Neuronal stem cell (in vitro differentiated cells): ENCODE measurements at regions not wholly inside any gene's neighbourhood (a gene's known extent, or its start where the extent isn't known, plus 50 kb on each side); places are given as distances from the start of the nearest gene placed in this dataset.

Experiments
- DNase-seq: peaks from one replicate; pipeline ENCODE4 v3.0.0-alpha.2; 2013; ENCODE audit warnings: low spot score
- H2AFZ ChIP-seq: one replicate; pipeline ENCODE4 v1.6.1; 2013; ENCODE audit warnings: mild to moderate bottlenecking, low read length, inconsistent platforms
- H2AK5ac ChIP-seq: 2 replicates; pipeline ENCODE4 v1.6.1; 2013; ENCODE audit warnings: low read depth, mild to moderate bottlenecking, inconsistent platforms, low read length, moderate library complexity, mixed read lengths
- H2BK120ac ChIP-seq: 2 replicates; pipeline ENCODE4 v1.6.1; 2013; ENCODE audit warnings: low read depth, mild to moderate bottlenecking, inconsistent platforms, low read length, moderate library complexity, mixed read lengths
- H2BK12ac ChIP-seq: one replicate; pipeline ENCODE4 v1.6.1; 2013; ENCODE audit warnings: low read length, inconsistent platforms
- H2BK15ac ChIP-seq: 2 replicates; pipeline ENCODE4 v1.6.1; 2013; ENCODE audit warnings: mild to moderate bottlenecking, low read length, inconsistent platforms, mixed read lengths
- H2BK5ac ChIP-seq: one replicate; pipeline ENCODE4 v1.6.1; 2013; ENCODE audit warnings: inconsistent platforms, mild to moderate bottlenecking, low read length, moderate library complexity
- H3K14ac ChIP-seq: one replicate; pipeline ENCODE4 v1.6.1; 2013; ENCODE audit warnings: low read length, inconsistent platforms
- H3K18ac ChIP-seq: 2 replicates; pipeline ENCODE4 v1.6.1; 2013; ENCODE audit warnings: low read length, inconsistent platforms
- H3K23ac ChIP-seq: 2 replicates; pipeline ENCODE4 v1.6.1; 2013; ENCODE audit warnings: low read depth, mild to moderate bottlenecking, mixed read lengths, low read length, inconsistent platforms; ENCODE audit not compliant: poor library complexity
- H3K27ac ChIP-seq: replicated peaks from 3 replicates; pipeline ENCODE4 v1.5.1; 2013; ENCODE audit warnings: low read length, inconsistent platforms
- H3K27me3 ChIP-seq, 3 experiments: 2 replicates each; pipeline ENCODE4 v1.6.1; 2013; ENCODE audit warnings: low read length in 3 of 3, mild to moderate bottlenecking in 2 of 3, inconsistent platforms in 1 of 3, low read depth in 1 of 3, mixed read lengths in 1 of 3, moderate library complexity in 1 of 3; ENCODE audit not compliant: control insufficient read depth in 3 of 3, insufficient read depth in 3 of 3
- H3K36me3 ChIP-seq, 2 donors: replicated peaks in 1 of 2; 2 replicates each; pipeline ENCODE4 v1.6.1; 2013; ENCODE audit warnings: low read length in 2 of 2; ENCODE audit not compliant: control insufficient read depth in 2 of 2, insufficient read depth in 2 of 2
- H3K4ac ChIP-seq: 2 replicates; pipeline ENCODE4 v1.6.1; 2013; ENCODE audit warnings: inconsistent platforms, mild to moderate bottlenecking, low read length, moderate library complexity
- H3K4me1 ChIP-seq, 2 donors: 1 replicate in 1 of 2; 2 replicates in 1 of 2; pipeline ENCODE4 v1.6.1; 2013; ENCODE audit warnings: low read length in 2 of 2, low read depth in 1 of 2; ENCODE audit not compliant: control insufficient read depth in 2 of 2, insufficient read depth in 1 of 2
- H3K4me2 ChIP-seq: one replicate; pipeline ENCODE4 v1.6.1; 2013; ENCODE audit warnings: mild to moderate bottlenecking, low read length, inconsistent platforms; ENCODE audit not compliant: insufficient read depth, poor library complexity, severe bottlenecking
- H3K4me3 ChIP-seq, 2 donors: 2 replicates each; pipeline ENCODE4 v1.5.1; 2013; ENCODE audit warnings: low read length in 2 of 2, mild to moderate bottlenecking in 2 of 2, inconsistent platforms in 1 of 2, moderate library complexity in 1 of 2
- H3K79me1 ChIP-seq: one replicate; pipeline ENCODE4 v1.6.1; 2013; ENCODE audit warnings: low read depth, mild to moderate bottlenecking, inconsistent platforms, low read length, moderate library complexity
- H3K9ac ChIP-seq: one replicate; pipeline ENCODE4 v1.6.1; 2013; ENCODE audit warnings: mild to moderate bottlenecking, low read depth, low read length, inconsistent platforms; ENCODE audit not compliant: poor library complexity
- H3K9me3 ChIP-seq, 2 donors: replicated peaks in 1 of 2; 2 replicates each; pipeline versions ENCODE3 to v1.6.1; 2013; ENCODE audit warnings: low read length in 2 of 2, mild to moderate bottlenecking in 2 of 2, inconsistent platforms in 1 of 2, low read depth in 1 of 2, mixed read lengths in 1 of 2, moderate library complexity in 1 of 2; ENCODE audit not compliant: control insufficient read depth in 2 of 2, insufficient read depth in 1 of 2
- H4K8ac ChIP-seq: one replicate; pipeline ENCODE4 v1.6.1; 2013; ENCODE audit warnings: low read depth, mild to moderate bottlenecking, inconsistent platforms, low read length, moderate library complexity
- H4K91ac ChIP-seq: one replicate; pipeline ENCODE4 v1.6.1; 2013; ENCODE audit warnings: low read length, low read depth, mild to moderate bottlenecking, inconsistent platforms; ENCODE audit not compliant: poor library complexity
- WGBS, 2 donors: extraction: QIAGEN DNeasy Blood & Tissue Kit; methylation state at CpG; one replicate each; pipeline ENCODE4 v1.1.7; 2013; ENCODE audit warnings: missing lambda C conversion rate in 2 of 2, mixed read lengths in 1 of 2; ENCODE audit not compliant: insufficient read length in 2 of 2, insufficient replicate concordance in 1 of 2; ENCODE audit errors: extremely low coverage in 2 of 2; 5-methylcytosine and 5-hydroxymethylcytosine counted together

- Histone ChIP-seq H2AFZ (no peak overlapping the region), H3K9ac (no peak overlapping the region), H3K23ac (no peak overlapping the region), H4K8ac (no peak overlapping the region), H3K14ac (no peak overlapping the region), H4K91ac (no peak overlapping the region), H2BK12ac (no peak overlapping the region), H2BK15ac (no peak overlapping the region), H3K36me3 (no peaks in the 10 kb centered on the region), H3K4me3 (no peak overlapping the region), H3K18ac (no peak overlapping the region), H3K4me1 (no peaks in the 10 kb centered on the region), H3K79me1 (no peaks in the 10 kb centered on the region), H3K4me2 (no peak overlapping the region), H2BK5ac (no peak overlapping the region), H2AK5ac (no peak overlapping the region), H3K27ac (no peak overlapping the region), H3K9me3 (no peaks in the 10 kb centered on the region), H2BK120ac (no peak overlapping the region), H3K27me3 (no peaks in the 10 kb centered on the region), H3K4ac (no peak overlapping the region)
- DNase-seq, result no peak
- WGBS, 2 donors, result no CpG with 5 or more reads among the region's 2 CpGs
Measured at GRCh38 chr4:66516940-66517339, 846.7 kb upstream of the EPHA5 start.

DNA sequence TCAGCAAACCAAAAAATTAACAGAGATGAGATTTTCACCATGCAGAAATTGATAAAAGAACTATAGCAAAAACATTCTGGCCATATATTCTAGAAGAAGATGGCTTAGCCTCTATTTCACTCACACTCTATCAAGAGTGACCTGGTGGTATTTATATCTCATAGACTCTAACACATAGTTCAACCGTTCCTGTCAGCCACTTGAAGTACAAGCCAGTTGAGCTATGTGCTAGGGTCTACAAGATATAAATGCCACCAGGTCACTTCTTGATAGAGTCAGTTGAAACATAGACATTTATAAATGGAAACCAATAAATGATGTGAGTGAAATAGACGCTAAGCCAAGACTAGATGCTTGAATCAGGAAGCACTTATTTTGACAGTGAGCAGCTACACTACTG, 836.7 kb upstream of the EPHA5 start:
- H2AFZ ChIP-seq, result no peak overlapping the region
- H3K36me3 ChIP-seq, result no peaks in the 10 kb centered on the region
- no peak overlapping the region for H3K14ac ChIP-seq
- H3K9me3 ChIP-seq, result no peaks in the 10 kb centered on the region
- H3K9ac ChIP-seq, result no peak overlapping the region
- no peaks in the 10 kb centered on the region for H3K4me1 ChIP-seq
- H3K4me2 ChIP-seq, result no peak overlapping the region
- no peak overlapping the region for H3K4ac ChIP-seq
- H3K4me3 ChIP-seq, result no peak overlapping the region
- no peaks in the 10 kb centered on the region for H3K27me3 ChIP-seq
- no peak overlapping the region for H3K23ac ChIP-seq
- no peak overlapping the region for H2BK12ac ChIP-seq
- H3K27ac ChIP-seq, result no peak overlapping the region
- H4K8ac ChIP-seq, result no peak overlapping the region
- no peak overlapping the region for H3K18ac ChIP-seq
- no peak overlapping the region for H2BK5ac ChIP-seq
- no peak overlapping the region for H2AK5ac ChIP-seq
- no CpG with 5 or more reads among the region's 2 CpGs for WGBS, 2 donors
- no peak overlapping the region for H4K91ac ChIP-seq
- DNase-seq, result no peak
- no peak overlapping the region for H2BK120ac ChIP-seq
- H2BK15ac ChIP-seq, result no peak overlapping the region
- H3K79me1 ChIP-seq, result no peaks in the 10 kb centered on the region

GRCh38 chr4:66501997-66502396, 831.7 kb upstream of the EPHA5 start:
- no peak overlapping the region for H4K91ac ChIP-seq
- no peak overlapping the region for H2BK120ac ChIP-seq
- H3K14ac ChIP-seq, result no peak overlapping the region
- no peaks in the 10 kb centered on the region for H3K79me1 ChIP-seq
- H2BK15ac ChIP-seq, result no peak overlapping the region
- no peak overlapping the region for H3K18ac ChIP-seq
- no CpG with 5 or more reads among the region's 3 CpGs for WGBS, 2 donors
- H2AFZ ChIP-seq, result no peak overlapping the region
- H3K4me3 ChIP-seq, result no peak overlapping the region
- H3K4me1 ChIP-seq, result no peaks in the 10 kb centered on the region
- H2BK12ac ChIP-seq, result no peak overlapping the region
- H3K4me2 ChIP-seq, result no peak overlapping the region
- H3K9me3 ChIP-seq, result no peaks in the 10 kb centered on the region
- no peak for DNase-seq
- no peak overlapping the region for H2BK5ac ChIP-seq
- no peak overlapping the region for H2AK5ac ChIP-seq
- no peaks in the 10 kb centered on the region for H3K27me3 ChIP-seq
- no peak overlapping the region for H3K27ac ChIP-seq
- no peak overlapping the region for H3K9ac ChIP-seq
- H4K8ac ChIP-seq, result no peak overlapping the region
- no peak overlapping the region for H3K23ac ChIP-seq
- H3K4ac ChIP-seq, result no peak overlapping the region
- no peaks in the 10 kb centered on the region for H3K36me3 ChIP-seq

- Histone ChIP-seq H2BK120ac (no peak overlapping the region), H3K23ac (no peak overlapping the region), H3K4me1 (no peaks in the 10 kb centered on the region), H3K18ac (no peak overlapping the region), H3K14ac (no peak overlapping the region), H3K4me3 (no peak overlapping the region), H4K91ac (no peak overlapping the region), H2BK12ac (no peak overlapping the region), H3K27me3 (no peaks in the 10 kb centered on the region), H3K9me3 (no peaks in the 10 kb centered on the region), H3K4me2 (no peak overlapping the region), H3K79me1 (no peaks in the 10 kb centered on the region), H2AFZ (no peak overlapping the region), H3K4ac (no peak overlapping the region), H2BK5ac (no peak overlapping the region), H3K9ac (no peak overlapping the region), H2AK5ac (no peak overlapping the region), H3K36me3 (no peaks in the 10 kb centered on the region), H4K8ac (no peak overlapping the region), H3K27ac (no peak overlapping the region), H2BK15ac (no peak overlapping the region)
- DNase-seq, result no peak
- no CpG with 5 or more reads among the region's 2 CpGs for WGBS, 2 donors
Measured at GRCh38 chr4:66490729-66491128, 820.4 kb upstream of the EPHA5 start.
